NB4 (cell line): ENCODE measurements at regions not wholly inside any gene's neighbourhood (a gene's known extent, or its start where the extent isn't known, plus 50 kb on each side); places are given as distances from the start of the nearest gene placed in this dataset.

Experiments used
- CTCF ChIP-seq: IDR thresholded peaks from one replicate; pipeline ENCODE4 v1.5.1; 2012; ENCODE audit warnings: low read depth, low read length
- MAX ChIP-seq: IDR thresholded peaks from 2 replicates; pipeline ENCODE4 v1.6.1; 2011; ENCODE audit warnings: low read depth, low read length
- POLR2A ChIP-seq: IDR thresholded peaks from 2 replicates; pipeline ENCODE4 v1.6.1; 2011; ENCODE audit warnings: mild to moderate bottlenecking; ENCODE audit not compliant: insufficient read length; ENCODE audit errors: extremely low read depth

GRCh38 chr6:25068866-25069265, 133.1 kb upstream of the RIPOR2 start:
- no peak for TF ChIP-seq CTCF
- TF ChIP-seq POLR2A = no peak
- TF ChIP-seq MAX = no peak
